ENCODE measurements at regions not wholly inside any gene's neighbourhood (a gene's known extent, or its start where the extent isn't known, plus 50 kb on each side); places are given as distances from the start of the nearest gene placed in this dataset.
"Not testable (repeated sequence)": the region's sequence is repeated elsewhere in the genome, so short reads cannot be mapped to it uniquely, and the experiment has no call there.

DNA sequence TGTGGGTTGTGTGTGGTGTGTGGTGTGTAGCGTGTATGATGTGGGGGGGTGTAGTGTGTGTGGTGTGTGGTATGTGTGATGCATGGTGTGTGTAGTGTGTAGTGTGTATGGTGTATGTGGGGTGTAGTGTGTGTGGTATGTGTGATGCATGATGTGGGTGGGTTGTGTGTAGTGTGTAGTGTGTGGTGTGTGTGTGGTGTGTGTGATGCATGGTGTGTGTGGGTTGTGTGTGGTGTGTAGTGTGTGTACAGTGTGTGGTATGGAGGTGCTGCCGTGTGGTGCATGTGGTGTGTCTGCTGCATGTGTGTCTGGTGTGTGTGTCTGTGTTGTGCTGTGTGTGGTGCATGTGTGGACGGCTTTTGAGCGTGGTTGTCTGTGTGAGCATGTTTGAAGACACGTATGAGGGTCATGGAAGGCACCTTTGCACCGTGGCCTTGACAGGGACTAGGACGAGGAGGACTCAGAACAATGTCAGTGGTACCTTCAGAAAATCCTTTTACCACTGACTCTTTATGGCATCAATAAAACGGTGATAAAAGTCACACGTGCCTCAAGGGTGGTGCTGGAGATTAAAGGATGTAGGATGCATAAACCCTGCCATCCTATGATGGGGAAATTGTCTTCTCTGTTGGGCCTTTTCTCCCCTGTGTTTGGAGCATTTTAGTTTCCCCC, 328.7 kb upstream of the B3GAT1 start:
- no peak for DNase-seq

DNA sequence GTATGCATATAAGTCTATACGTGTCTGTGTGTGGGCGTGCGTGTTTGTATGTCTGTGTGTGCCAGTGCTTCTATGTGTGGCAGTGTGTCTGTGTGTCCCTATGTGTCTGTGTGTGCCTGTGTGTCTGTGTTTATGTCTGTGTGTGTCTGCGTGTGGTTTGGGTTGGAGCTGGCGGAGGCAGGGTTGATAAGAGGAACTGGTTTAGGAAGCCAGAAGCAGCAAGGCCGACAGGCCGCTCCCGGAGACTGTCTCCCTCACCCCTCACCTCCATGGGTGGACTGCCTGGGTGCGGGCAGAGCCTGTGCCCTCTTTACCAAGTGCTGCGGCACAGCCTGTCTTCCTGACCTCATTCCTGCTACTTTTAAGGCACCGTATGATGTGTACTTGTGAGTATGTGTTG, 327.1 kb upstream of the B3GAT1 start:
- DNase-seq = no peak

DNA sequence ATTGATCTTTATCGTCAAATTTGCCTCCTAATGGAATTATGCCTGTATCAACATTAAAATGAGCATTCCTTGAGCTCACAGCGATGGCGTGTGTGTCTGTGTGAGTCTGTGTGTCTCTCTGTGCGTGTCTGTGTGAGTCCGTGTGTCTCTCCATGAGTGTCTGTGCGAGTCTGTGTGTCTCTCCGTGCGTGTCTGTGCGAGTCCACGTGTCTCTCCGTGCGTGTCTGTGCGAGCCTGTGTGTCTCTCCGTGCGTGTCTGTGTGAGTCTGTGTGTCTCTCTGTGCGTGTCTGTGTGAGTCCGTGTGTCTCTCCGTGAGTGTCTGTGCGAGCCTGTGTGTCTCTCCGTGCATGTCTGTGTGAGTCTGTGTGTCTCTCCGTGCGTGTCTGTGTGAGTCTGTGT, 326.5 kb upstream of the B3GAT1 start:
- DNase-seq = no peak

DNA sequence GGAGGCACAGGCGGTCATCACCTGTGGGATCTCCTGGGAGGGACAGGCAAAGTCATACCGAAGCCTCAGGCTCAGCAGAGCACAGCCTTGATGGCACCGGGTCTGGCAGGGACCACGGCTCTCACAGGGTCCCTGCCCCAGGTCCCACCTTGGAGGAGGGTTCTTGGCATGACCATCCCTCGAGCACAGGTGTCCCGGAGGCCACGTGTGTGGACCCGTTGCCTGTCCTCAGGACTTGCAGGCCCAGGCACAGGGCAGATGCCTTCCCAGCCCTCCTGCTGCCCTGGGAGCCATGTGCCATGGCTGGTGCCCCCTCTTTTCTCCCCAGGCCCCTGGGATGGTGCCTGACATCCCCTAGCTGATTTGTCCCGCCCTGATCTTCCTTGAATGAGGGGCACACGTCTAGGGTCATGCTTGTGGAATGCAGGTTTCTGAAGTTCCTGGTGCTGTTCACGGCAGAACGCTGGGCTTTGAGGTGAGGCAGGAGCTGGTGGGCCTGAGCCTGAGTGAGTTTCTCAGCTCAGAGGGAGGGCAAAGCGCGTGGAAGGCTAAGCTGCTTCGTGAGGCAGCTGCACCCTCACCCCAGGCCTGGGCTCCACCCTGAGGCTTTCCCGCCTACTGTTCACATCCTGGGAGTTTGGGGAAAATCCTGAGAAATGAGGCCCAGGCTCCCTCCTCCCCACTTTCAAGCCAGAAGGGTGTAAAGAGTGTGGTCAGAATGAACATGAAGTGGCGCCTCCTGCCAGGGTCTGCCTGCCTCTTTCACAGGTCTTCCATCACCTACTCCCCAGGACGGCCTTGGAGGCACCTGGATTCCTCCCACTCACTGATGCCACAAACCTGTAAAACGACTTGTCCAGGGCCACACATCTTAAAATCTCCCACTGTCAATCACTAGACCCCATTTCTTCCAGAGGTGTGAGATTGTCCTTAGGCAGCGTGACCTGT, 325.8 kb upstream of the B3GAT1 start:
- no peak for DNase-seq

DNA sequence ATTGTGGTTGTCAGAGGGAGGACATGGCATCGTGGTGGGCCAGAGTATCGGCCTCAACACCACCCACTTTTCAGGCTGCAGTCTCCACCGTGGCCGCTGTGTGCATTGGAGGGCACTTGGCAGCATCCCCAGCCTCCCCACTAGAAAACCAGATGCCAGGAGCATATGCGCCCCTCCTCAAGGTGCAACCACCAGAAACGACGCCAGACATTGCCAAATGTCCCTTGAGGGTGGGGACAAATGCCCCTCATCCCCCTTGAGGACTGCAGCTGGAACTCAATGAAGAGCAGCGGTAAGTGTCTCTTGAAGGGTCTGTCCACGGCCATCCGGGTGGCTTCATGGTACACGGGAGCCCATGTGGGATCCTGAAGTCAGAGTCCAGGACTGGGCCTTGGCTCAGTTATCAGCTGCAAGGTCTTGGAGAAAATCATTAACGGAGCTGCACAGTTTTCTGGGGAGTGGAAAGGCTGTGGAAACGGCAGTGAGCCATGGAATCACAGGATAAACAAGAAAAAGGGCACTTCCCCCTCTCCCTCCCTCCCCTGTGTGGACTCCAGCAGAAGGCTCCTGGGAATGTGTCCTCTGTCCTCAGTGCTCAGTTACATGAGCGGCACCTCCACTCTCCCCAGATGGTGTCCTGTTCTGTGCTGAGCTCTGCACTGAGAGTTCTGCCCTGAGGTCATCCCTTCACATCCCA, 324.4 kb upstream of the B3GAT1 start:
- DNase-seq = no peak

DNA sequence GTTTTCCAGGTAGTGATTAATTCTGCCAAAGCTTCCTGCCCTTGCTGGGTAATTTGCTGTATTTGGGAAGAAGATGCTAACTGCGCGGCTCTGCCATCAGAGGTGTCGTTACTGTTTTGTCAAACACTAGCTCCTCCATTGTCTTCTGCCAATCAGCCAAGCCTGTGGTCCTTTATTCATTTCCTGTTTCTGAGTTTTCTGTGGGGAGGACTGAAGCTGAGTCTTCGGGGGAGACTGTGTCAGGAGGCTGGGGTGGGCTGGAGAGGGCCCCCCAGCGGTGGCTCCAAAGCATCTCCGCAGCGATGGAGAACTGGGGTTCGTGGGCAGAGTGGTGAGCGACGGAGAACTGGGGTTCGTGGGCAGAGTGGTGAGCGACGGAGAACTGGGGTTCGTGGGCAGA, 322.9 kb upstream of the B3GAT1 start:
- DNase-seq = no peak

DNA sequence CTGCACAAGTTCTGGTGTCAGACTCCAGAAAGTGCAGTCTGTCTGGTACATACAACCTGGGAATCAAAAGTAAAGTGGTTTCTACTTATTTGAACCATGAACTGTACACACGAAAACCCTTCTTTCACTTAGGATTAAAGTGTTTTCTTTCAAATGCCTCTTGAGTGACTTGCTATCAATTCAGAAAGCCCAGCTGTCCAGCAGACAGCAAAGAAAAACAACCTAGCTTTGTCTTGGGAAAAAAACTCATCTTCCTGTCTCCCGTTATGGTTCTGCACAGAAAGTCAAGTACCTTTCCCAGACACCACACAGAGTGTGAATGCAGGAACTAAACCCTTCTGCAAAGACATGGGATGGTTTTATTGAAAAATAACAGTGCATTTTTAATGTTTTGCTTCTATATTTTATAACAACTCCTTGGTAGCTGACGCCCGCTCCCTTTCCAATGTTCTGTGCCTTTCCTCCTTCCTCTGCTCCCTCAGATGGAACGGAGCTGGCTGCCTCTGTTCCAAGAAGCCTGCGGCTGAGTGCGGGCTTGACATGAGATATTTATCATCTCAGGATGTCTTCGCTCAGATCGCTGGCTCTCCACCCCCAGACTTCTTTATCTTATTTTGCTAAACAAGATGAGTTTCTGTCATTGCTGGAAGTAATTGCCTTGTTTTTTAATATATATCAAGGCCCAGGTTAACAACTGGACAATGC, 322.3 kb upstream of the B3GAT1 start:
- DNase-seq = no peak

DNA sequence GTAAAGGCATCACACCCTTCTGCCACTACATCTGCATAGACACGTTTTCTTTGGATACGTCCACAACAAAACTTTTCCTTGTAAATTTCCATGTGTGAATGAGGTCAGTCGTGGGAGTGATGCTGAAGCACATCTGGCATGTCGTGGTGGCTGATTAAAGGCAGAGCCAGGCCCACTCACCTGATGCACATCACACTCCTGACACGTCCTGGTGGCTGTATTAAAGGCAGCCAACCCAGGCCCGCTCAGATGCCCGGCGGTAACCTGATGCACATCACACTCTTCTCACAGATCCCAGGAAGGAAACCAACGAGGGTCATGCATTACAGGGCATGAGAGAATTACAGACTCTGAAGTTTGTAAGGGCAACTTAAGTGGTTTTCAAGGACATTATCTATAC, 321.6 kb upstream of the B3GAT1 start:
- no peak for DNase-seq

DNA sequence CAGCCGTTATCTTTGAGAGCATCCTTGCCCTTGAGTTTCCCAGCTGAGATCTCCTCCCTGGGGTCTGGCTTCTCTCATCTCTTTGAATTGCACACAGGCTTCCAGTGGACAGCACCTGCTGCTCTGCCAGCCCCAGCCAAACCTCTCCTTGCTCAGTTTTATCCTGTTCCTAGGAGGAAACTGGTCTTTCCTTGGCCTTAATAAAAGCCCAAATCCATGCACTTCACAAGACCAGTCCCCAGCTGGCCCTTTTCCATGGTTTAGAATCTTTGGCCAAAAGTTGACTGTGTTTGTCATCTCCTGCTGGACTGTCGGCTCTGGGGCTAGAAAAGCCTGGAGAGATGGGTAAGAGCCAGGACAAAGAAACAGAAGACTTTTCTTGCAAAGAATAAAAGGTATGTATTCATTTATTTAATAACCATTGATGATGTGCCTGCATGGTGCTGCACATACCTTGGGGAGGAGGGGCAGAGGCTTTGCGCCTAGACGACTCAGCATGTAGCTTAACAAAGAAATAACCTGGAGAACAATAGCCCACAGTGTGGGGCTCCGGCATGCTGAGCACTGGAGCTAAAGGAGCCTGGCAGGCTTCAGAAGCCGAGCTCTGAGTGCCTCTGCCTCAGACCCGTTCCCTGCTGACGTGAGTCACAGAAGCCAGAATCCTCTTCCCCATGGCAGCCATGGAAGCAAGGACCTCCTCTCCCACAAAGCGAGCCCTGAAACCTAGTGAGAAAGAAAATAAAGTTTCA, 319.3 kb upstream of the B3GAT1 start:
- DNase-seq = no peak

DNA sequence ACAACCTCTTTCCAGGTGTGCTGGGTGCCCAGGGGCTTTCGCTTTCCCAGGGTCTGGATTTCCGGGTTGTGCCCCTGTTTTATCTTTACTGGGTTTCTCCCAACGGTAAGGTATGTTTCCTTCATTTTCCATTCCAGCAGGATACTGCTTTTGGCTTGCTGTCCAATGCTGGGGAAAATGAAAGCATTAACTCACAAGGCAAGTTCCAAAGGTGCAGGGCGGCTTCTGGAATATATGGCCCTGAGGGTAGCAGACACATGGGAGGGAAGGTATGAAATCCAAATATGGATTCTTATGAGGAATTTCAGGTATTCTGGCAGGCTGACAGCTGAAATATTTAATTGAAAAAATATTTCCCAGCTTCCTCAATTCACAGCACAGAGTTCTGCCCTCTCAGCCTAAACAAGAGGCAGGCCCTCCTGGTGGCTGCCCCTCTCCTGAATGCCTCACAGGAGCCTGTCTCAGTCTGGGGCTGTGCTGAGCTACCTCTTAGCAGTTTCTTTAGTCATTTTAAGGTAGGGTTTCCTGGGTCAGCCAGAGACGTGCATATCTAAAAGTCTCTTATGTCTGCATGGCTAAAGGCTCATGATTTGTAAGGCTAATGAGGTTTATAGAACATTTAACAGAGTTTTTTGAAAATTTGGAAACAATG, 318.6 kb upstream of the B3GAT1 start:
- no peak for DNase-seq

DNA sequence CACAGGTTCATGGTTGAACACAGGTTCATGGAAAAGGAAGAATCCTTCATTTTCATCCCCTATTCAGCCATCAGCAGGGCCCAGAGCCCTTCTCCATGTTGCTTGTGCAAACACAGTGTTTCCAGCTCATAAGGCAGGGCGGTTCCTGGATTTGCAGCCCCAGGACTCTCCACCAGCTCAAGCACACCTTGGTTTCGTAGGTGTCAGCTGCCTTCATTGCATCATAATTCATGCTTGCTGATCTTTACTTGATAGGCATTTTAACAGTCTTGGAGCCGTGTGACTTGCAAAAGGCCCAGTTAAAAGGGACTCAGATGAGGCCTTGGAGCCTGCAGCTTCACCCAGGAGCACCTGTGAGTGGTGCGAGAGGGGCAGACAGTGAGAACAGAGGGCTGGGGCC, 318.1 kb upstream of the B3GAT1 start:
- no peak for DNase-seq

DNA sequence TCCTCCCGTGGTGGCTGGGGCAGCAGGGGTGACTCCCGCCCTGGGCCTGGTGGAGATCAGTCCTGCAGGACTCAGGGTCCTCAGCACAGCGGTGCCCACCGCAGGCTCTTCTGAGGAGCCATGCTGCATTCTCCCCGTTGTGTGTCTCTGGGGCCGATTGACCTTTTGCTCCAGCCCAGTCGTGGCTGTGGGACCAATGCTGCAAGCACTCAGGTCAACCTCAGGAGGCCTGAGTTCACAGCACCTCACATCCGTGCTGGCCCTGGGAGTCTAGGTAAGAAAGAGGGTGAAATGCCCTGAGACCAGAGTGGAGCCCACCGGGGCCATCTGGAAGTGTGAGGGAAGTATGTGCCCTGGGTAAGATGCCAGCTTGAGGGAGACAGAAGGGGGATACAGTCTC, 316.1 kb upstream of the B3GAT1 start:
- no peak for DNase-seq

DNA sequence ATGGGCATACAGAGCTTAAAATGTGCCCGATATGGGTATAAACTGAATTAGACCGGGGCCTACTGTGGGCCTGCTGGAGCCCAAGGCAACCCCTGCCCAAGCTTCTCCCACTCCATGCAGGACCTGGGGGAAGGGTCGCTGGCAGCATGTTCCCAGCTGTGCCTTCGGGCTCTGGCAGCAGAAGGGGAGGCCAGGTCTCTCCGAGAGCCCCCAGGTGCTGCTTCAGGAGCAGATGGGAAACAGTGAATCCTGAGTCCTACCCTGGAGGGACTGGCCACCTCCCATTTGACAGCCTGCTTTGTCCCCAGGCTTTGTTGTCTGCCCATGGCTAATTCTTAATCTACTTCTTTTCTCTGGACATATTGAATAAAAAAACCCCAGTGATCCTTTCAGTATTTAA, 315.6 kb upstream of the B3GAT1 start:
- DNase-seq = no peak

DNA sequence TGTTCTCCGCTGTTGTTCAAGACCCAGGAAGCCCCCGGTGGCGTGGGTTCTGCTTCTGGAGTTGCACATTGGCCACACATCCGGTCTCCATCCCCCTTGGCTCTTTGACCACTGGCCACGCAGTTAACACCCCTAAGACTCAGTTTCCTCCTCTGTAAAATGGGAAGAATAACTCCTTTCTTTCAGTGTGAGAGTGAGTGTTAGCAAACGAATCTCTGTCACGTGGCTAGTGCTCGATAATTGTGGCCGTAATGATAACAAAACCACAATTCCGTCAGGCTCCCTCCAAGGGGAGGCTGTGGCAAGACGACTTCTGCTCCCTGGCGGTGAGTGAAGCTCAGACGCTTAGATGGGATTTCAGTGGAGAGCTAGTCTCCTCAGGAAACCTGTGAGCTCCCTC, 315.2 kb upstream of the B3GAT1 start:
- no peak for DNase-seq

DNA sequence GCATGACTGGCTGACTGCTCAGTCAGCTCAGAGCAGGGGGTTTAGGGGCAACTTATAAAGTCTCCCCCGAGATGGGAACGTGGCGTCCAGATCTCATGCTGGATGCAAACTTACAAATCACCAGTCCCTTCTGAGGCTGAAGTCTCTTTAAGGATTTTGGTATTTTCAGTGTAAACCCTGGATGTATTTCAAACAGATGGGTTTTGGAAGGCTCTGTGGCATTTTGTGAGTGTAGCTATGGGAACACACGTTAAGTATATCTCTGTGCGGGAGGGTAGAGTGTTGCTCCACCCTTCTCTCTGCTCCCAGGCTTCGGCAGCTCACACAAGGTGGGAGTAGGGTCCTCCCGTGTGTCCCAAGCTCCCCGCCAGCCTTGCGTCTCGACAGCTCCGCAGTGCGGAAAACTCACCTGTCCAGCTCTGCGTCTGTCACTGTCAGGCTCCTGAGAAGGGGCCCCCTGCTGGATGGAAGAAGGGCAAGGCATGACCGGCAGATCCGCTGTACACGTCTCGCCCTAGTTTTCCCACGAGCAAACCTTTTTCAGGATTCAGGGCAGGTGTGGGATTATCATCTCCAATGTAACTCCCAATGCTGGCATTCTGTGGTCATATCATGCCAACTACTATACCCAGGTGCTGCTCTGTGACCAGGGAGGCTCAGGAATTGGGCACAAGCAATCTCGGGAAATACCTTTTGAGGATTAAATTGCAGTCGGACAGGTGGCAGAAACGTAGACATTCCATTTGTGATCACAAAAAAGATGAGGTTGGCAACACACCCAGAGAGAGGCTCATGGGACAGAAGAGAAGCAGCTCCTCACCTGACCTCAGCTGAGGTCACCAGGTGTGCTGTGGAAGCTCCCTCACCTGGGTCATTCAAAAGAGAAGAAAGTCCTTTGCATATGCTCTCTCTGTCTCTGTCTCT, 313.9 kb upstream of the B3GAT1 start:
- DNase-seq = no peak

DNA sequence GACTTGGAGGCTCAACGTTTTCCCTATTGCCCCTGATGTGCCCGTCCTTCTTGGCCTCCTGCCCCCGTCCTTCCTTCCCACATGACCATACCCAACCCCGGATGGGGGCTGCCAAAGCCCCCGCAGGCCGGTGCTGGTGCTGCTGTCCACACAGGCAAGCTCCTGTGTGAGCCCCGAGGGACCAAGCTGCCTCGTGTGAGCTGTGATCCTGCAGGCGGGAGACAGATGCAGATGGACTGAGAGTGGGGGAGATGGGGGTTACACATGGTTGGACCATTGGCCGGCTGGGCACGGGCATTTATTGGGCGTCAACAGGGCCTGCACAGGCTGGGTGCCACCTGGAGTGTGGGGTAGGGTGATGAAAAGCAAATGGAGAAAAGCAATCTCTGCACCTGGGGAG, 313.2 kb upstream of the B3GAT1 start:
- DNase-seq = no peak

DNA sequence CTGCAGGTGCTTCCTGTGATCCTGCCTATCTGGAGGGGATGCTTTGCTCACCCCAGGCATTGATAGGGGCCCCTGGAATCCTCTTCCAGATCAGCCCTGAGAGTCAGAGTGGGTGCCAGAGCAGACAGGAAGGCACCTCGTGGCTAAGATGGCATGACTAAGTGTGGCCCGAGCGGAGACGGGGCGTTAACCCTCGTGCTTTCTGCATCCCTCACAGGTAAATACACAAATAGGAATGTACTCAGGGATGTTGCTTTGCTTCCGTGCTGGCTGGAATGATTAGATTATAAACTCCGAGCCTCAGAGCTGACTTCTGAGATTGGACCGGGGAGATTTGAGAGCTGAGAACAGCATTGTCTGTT, 312.7 kb upstream of the B3GAT1 start:
- no peak for DNase-seq

DNA sequence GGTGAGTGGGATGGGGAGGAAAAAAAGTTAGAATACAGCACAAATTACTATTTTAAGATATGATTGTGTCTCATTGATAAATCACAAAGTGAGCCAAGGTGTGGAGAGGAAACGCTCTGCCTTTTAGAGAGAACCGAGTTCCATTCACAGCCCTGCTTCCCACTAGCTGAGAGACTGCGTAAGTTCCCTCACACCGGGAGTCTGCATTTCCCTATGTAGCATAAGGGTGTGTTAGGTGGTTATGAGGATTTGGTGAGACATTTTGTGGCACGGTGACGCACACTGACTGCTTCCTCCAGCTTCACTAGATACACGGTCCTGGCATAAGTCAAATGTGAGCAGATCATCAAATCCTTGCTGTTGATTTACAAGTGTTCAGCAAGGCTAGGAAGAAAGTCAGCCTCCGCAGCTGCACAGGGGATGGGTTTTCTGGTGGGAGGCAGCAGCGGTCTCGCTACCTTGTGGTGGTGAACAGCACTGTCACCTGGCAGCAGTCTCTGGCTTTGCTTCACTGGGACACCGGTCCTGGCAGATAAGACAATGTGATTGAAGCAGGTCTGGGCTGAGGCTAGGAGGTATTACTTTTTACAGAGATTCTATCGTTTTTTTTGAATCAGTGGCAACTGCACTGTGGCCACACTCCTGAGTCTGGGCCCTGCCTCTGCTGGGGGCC, 312.2 kb upstream of the B3GAT1 start:
- no peak for DNase-seq

DNA sequence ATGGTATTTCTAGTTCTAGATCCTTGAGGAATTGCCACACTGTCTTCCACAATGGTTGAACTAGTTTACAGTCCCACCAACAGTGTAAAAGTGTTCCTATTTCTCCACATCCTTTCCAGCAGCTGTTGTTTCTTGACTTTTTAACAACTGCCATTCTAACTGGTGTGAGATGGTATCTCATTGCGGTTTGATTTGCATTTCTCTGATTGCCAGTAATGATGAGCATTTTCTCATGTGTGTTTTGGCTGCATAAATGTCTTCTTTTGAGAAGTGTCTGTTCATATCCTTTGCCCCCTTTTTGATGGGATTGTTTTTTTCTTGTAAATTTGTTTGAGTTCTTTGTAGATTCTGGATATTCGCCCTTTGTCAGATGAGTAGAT, 308.6 kb upstream of the B3GAT1 start:
- DNase-seq = not testable (repeated sequence)
